ENCODE measurements at regions not wholly inside any gene's neighbourhood (a gene's known extent, or its start where the extent isn't known, plus 50 kb on each side); places are given as distances from the start of the nearest gene placed in this dataset.
"Not testable (repeated sequence)": the region's sequence is repeated elsewhere in the genome, so short reads cannot be mapped to it uniquely, and the experiment has no call there.

GRCh38 chr2:3115301-3116042, 262.1 kb downstream of the EIPR1 start:
- DNase-seq (ENCODE audit: low read depth) = no peak

- DNase-seq (ENCODE audit: low read depth) = no peak
Observed at GRCh38 chr2:3114406-3115185, 263.0 kb downstream of the EIPR1 start.

DNA sequence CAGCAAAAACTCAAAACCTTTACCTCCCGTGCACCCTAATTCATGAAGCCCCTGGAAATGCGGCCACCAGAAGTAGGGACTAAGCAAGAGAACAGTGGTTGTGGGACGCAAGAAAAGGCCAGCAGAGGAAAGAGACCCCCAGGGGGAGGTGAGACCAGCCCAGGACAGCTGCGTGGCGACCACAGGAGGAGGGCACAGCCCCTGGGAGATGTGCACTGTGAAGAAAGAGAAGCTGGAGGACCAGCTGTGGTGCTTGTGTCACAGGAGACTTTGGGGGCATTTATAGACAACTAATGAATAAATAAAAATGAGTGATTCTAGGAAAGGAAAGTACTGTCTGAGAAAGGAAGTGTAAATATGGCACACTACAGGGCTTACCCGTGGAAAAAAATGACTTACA, 263.8 kb downstream of the EIPR1 start:
- DNase-seq (ENCODE audit: low read depth) = no peak

DNA sequence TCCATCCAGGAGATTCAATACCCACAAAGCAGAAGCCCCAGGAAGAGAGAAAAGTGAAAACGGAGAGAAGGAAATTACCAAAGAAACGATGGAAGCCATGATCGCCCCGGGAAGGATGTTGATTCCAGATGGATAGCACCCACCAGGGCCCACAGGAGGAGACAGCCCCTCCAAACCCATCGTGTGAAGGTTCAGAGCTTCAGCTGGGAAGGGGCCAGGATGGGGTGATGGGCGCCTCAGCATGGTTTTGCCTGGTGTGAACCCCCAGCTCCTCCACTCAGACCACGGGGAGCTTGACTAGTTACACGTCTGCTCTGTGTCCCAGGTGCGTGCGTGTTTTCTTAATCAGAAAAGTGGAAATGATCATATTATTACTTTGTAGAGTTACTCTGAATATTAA, 264.5 kb downstream of the EIPR1 start:
- DNase-seq (ENCODE audit: low read depth) = no peak

DNA sequence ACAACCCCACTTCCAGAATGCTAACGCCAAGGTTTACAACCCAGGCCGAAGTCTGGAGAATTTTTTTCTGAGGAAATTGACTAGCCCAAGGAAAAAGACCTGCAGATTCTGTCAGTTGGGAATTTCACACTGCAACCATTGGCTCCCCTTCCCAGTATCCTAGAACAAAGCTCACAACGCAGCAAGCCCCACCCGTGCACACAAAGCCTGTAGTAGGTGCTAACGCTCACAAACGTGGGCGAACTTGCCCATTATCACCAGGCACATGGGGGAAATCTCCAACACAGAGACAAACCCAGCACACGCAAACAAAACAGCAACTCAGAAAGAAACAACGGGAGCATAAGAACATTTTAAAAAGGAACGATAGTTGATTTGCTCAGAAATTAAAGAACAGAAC, 265.1 kb downstream of the EIPR1 start:
- DNase-seq (ENCODE audit: low read depth) = no peak

- no peak for DNase-seq (ENCODE audit: low read depth)
Observed at GRCh38 chr2:3112131-3112530, 265.5 kb downstream of the EIPR1 start.

DNA sequence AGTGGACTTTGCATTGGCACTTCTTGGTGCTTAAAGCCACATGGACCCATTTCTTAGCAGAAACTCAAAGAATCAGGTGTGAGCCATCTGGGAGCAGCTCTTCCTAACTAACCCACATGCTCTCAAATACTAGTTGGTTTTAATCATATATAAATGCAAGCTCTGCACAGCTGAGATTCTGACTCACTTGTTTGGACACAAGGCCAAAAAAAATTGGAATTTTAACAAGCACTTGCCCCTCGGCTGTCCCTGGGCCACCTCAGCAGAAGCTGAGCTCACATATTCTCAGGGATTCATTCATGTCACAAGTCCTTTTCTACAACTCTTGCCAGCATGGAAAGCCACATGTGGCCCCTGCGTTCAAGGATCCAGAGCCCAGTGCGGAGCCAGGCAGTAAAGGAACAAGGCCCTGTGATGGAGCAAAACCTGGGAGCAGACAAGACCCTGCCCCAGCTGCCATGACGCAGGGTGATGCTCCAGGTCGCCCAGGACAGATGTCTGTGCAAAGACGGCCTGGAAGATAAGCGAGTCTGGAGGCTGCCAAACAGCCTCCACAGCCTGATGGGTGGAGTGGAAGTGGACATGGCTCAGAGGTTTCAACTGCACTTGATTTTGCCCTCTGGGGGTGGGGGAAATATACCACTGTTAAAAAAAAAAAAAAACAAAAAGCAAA, 266.5 kb downstream of the EIPR1 start:
- no peak for DNase-seq (ENCODE audit: low read depth)

DNA sequence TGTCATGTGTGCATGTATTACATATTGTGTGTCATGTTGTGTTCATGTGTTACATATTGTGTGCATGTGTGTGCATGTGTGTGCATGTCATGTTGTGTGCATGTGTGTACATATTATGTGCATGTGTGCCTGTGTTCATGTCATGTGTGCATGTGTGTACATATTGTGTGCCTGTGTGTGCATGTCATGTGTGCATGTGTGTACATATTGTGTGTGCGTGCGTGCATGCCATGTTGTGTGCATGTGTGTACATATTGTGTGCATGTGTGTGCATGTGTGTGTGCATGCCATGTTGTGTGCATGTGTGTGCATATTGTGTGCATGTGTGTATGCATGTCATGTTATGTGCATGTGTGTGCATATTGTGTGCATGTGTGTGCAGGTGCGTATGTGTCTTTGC, 267.1 kb downstream of the EIPR1 start:
- DNase-seq (ENCODE audit: low read depth) = no peak

- no peak for DNase-seq (ENCODE audit: low read depth)
Observed at GRCh38 chr2:3108710-3109702, 268.6 kb downstream of the EIPR1 start.

DNA sequence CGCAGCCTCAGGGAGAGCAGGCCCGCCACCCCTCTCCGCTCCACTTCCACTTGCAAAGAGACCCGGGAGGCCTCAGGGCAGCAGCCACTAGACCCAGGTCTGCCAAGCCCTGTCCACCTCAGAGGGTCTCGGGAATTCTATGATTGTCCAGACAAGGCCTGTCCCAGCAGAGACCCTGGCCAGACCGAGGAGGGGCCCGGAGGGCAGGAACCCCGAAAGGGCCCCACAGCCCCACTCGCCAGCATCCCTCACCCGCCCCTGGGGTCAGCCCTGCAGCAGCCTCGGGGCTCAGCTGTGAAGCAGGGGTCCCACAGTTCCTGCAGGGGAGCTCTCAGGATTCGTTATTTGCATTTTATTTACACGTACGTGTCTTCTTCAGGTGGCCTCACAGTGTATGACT, 269.5 kb downstream of the EIPR1 start:
- DNase-seq (ENCODE audit: low read depth) = no peak

- DNase-seq (ENCODE audit: low read depth) = no peak
Observed at GRCh38 chr2:3107567-3107966, 270.1 kb downstream of the EIPR1 start.

DNA sequence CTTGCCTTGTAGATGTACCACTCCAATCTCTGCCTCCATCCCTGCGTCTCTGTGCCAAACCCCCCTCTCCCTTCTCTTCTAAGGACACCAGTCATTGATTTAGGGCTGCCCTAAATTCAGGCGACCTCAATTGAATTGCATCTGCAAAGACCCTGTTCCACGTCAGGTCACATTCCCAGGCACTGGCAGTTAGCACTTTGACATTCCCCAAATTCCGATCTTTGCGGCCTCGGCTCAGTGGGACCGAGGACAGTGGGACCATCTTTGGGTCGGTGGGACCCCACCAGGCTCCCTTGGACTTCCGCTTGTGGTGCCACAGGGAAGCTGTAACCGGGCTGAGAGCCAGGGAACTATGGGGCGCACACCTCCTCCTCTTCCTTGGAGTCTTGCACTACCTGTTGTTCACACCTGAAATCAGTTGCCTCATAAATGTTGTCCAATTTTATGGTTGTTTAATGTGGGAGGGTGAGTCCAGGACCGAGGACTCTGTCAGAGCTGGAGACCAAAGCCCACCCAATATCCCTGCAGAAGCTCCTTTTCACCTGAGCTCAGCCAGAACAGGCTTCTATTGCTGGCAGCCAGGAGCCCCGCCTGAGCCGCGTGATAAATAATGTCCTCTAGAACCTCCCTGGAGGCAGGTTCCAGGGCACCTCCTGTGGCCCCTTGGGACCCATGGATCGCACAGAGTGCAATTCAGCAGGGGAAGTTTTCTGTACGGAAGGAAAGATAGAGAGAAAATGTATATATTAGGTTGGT, 271.6 kb downstream of the EIPR1 start:
- no peak for DNase-seq (ENCODE audit: low read depth)

DNA sequence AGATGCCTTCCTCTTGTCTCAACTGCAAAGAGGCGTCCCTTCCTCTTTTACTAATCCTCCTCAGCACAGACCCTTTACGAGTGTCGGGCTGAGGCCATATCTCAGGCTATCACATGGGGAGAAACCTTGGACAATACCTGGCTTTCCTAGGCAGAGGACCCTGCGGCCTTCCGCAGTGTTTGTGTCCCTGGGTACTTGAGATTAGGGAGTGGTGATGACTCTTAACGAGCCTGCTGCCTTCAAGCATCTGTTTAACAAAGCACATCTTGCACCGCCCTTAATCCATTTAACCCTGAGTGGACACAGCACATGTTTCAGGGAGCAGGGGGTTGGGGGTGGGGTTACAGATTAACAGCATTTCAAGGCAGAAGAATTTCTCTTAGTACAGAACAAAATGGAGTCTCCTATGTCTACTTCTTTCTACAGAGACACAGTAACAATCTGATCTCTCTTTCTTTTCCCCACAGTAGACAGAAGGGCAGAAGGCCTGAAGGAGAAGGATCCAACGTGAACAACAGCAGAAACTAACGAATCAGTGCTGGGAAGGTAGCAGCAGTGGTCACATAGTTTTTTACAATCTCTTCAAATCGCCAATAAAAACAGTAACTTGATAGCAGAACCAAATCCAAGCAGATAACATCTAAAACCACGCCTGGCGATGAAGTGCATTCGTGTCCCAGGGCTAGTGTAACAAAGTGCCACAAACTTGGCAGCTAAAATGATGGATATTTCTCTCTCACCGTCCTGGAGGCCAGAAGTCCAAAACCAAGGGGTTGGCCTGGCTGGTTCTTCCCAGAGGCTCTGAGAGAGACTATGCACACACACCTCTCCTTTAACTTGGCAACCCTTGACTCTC, 272.4 kb downstream of the EIPR1 start:
- DNase-seq (ENCODE audit: low read depth) = not testable (repeated sequence)

DNA sequence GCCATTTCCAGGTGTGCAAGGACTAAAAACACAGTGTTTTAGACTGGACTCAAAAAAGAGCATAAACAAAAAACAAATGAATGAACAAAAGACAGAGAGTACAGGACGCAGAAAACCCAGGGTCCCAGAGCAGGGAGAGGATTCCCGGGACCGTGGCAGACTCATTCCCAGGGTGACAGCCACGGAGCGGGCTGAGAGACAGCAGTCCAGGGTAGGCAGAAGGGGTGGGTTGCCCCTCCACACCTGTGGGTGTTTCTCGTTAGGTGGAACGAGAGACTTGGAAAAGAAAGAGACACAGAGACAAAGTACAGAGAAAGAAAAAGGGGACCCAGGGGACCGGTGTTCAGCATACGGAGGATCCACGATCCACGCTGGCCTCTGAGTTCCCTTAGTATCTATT, 273.4 kb downstream of the EIPR1 start:
- DNase-seq (ENCODE audit: low read depth) = no peak

DNA sequence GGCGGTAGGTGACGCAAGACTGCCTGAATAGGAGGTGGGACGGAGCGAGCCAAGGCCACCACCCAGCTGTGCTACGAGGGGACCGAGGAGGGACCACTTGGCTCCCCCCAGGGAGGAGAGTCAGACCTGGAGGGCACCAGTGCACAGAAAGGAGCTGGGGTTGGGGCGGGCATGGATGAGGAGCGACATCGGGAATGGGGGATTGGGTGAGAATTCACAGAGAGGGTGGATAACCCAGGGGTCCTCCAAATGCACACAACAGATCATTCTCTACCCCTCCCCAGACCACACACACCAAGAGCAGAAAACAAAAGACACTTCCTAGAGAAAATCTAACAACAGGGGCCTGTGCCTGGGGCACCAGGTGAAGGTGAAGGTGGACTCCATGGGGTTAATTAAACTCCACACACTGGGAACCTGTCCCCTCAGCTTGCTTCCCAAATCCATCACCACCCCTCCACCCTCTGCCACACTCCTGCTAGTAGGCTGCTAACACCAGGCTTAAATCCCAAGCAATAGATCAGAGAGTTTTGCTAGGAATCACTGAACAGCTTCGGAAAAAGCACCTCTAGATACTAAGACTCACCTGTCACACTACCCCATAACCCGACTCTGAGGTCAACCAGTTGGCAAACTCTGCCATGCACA, 274.6 kb downstream of the EIPR1 start:
- DNase-seq (ENCODE audit: low read depth) = no peak

DNA sequence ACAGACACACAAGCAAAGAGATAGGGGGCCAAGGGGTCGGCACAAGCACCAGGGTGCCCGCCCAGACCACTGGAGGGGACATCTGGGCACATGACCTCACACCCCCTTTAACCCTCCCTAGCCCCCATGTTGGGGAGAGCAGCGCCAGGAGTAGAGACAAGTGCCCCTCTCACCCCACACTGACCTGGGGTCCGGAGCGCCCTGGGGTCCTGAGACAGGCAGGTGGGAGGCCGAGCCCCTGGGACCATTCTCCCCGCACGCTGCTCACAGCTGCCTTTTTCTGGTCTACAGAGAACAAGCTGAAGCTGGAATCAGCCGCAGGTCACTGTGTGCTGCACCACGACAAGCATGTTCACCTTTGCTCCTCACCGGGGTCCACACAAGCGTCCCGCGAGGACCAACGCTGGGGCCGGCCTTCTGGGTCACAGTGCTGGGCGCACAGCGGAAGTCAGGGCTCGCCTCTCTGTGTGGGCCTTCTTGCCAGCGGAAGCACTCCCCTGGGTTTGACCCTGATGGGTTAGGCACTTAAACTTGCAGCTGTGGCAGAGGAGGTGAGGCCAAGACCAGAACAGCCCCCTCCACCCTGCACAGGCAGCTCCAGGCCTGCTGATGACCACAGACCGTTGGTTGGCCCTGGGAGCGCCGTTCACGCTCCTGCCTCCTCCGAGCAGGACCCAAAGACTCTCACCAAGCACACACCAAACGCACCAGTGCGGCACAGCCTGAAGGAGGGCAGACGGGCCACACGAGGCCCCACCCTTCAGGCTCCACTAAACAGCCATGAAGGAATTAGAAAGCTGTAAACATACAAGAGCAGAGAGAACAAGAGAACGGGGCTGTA, 275.3 kb downstream of the EIPR1 start:
- no peak for DNase-seq (ENCODE audit: low read depth)

DNA sequence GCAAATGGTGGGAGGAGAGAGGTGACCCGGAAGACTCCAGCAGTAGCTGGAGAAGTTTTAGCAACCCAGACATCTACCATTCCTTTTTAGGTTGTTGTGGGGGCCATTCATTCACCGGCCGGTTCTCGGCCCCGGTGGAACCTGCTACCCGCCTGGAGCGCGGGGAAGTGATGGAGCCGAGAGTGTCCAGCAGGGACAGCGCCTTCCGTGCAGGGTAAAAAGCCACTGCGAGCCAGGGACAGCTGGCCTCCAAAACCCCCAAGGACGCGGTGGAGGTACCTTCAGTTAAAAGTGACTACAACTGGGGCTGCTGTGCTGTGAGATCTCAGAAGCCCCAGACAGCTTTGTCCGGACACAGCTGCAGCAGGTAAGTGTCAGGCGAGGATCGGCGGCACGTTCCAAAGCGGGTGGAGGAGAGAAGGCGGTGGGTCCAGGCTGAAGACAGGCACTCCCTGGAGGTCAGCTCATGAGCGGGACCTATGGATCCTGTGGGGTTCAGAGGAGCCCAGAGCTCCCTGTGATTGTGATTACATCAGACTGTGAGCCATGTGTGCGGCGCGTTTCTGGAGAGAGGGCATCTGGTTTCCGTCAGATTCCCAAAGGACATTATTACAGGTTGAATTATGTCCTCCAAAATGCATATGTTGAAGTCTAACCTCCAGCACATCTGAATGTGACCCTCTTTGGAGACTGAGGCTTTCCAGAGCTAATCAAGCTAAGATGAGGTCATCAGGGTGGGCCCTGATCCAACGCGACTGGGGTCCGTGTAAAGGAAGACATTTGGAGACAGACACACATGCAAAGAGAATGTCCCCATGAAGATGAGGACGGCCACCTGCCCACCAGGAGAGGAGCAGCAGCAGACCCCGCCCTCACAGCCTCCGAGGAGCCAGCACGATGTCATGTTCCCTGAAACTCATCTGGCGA, 276.3 kb downstream of the EIPR1 start:
- DNase-seq (ENCODE audit: low read depth) = no peak

GRCh38 chr2:3100386-3100785, 277.2 kb downstream of the EIPR1 start:
- DNase-seq (ENCODE audit: low read depth) = no peak
